HTR-8/SVneo (cell line): ENCODE measurements at regions not wholly inside any gene's neighbourhood (a gene's known extent, or its start where the extent isn't known, plus 50 kb on each side); places are given as distances from the start of the nearest gene placed in this dataset.
"Not testable (repeated sequence)": the region's sequence is repeated elsewhere in the genome, so short reads cannot be mapped to it uniquely, and the experiment has no call there.

Experiments used
- DNase-seq: peaks from one replicate; pipeline ENCODE4 v3.0.0; 2011; ENCODE audit warnings: low spot score, mixed read lengths; ENCODE audit not compliant: insufficient read length
- FAIRE-seq: peaks from 2 replicates; lab custom pipeline; 2011; peaks lifted over from hg19 to GRCh38; lab: Jason Lieb, UNC

- FAIRE-seq (no peak), DNase-seq (no peak)
Observed at GRCh38 chr4:149056615-149057014, 614.4 kb upstream of the NR3C2 start.

- no peak for DNase-seq
- no peak for FAIRE-seq
Observed at GRCh38 chr4:149055624-149056023, 613.4 kb upstream of the NR3C2 start.

- DNase-seq (no peak), FAIRE-seq (no peak)
Observed at GRCh38 chr4:149050840-149051239, 608.6 kb upstream of the NR3C2 start.

GRCh38 chr4:149048451-149049143, 606.4 kb upstream of the NR3C2 start:
- FAIRE-seq = no peak
- no peak for DNase-seq

- DNase-seq = no peak
- FAIRE-seq = no peak
Observed at GRCh38 chr4:149047368-149047767, 605.2 kb upstream of the NR3C2 start.

- no peak for DNase-seq
- FAIRE-seq = no peak
Observed at GRCh38 chr4:149045731-149046130, 603.5 kb upstream of the NR3C2 start.

GRCh38 chr4:149039786-149040185, 597.6 kb upstream of the NR3C2 start:
- not testable (repeated sequence) for DNase-seq, FAIRE-seq

- peak; percentile 2 for DNase-seq
- no peak for FAIRE-seq
Observed at GRCh38 chr4:149031399-149031798, 589.2 kb upstream of the NR3C2 start.

- DNase-seq (no peak), FAIRE-seq (no peak)
Observed at GRCh38 chr4:149029056-149029651, 586.9 kb upstream of the NR3C2 start.

GRCh38 chr4:149026696-149027095, 584.5 kb upstream of the NR3C2 start:
- DNase-seq = no peak
- no peak for FAIRE-seq

- no peak for FAIRE-seq
- no peak for DNase-seq
Observed at GRCh38 chr4:149017002-149017734, 575.0 kb upstream of the NR3C2 start.

- FAIRE-seq (no peak), DNase-seq (no peak)
Observed at GRCh38 chr4:149009223-149009622, 567.0 kb upstream of the NR3C2 start.

GRCh38 chr4:149008415-149009025, 566.3 kb upstream of the NR3C2 start:
- DNase-seq (no peak), FAIRE-seq (no peak)

- no peak for FAIRE-seq
- DNase-seq = no peak
Observed at GRCh38 chr4:149005191-149005590, 563.0 kb upstream of the NR3C2 start.

GRCh38 chr4:148999924-149000323, 557.7 kb upstream of the NR3C2 start:
- DNase-seq = no peak
- FAIRE-seq = no peak

- no peak for FAIRE-seq
Observed at GRCh38 chr4:148998719-148999118, 556.5 kb upstream of the NR3C2 start.

GRCh38 chr4:148986951-148987350, 544.7 kb upstream of the NR3C2 start:
- FAIRE-seq = no peak

More at GRCh38 chr4:148998719-148999118, 556.5 kb upstream of the NR3C2 start:
- DNase-seq = no peak

GRCh38 chr4:148984951-148985350, 542.7 kb upstream of the NR3C2 start:
- DNase-seq = no peak
- no peak for FAIRE-seq

More at GRCh38 chr4:148986951-148987350, 544.7 kb upstream of the NR3C2 start:
- no peak for DNase-seq

- FAIRE-seq = no peak
- no peak for DNase-seq
Observed at GRCh38 chr4:148982200-148982599, 540.0 kb upstream of the NR3C2 start.

GRCh38 chr4:148980782-148981480, 538.7 kb upstream of the NR3C2 start:
- FAIRE-seq (no peak), DNase-seq (no peak)
